MM.1S (cell line): ENCODE measurements at regions not wholly inside any gene's neighbourhood (a gene's known extent, or its start where the extent isn't known, plus 50 kb on each side); places are given as distances from the start of the nearest gene placed in this dataset.
"Not testable (repeated sequence)": the region's sequence is repeated elsewhere in the genome, so short reads cannot be mapped to it uniquely, and the experiment has no call there.

Experiments used
- EZH2 ChIP-seq: fragments of 300-600 bp; sonication (generic); optimal IDR thresholded peaks from 2 replicates; pipeline ENCODE3; 2017; ENCODE audit warnings: low read depth, mild to moderate bottlenecking, antibody characterized with exemption, low read length, mixed read lengths
- EZH2phosphoT487 ChIP-seq: fragments of 300-600 bp; sonication (generic); IDR thresholded peaks from 2 replicates; pipeline ENCODE4 v1.6.1; 2018; ENCODE audit warnings: antibody characterized with exemption, low read length
- TF ChIP-seq, protein P1 (sequence below): fragments of 300-600 bp; sonication (generic); IDR thresholded peaks from 2 replicates; pipeline ENCODE4 v1.5.1; 2016; ENCODE audit warnings: antibody characterized with exemption, low read length, mixed read lengths

DNA sequence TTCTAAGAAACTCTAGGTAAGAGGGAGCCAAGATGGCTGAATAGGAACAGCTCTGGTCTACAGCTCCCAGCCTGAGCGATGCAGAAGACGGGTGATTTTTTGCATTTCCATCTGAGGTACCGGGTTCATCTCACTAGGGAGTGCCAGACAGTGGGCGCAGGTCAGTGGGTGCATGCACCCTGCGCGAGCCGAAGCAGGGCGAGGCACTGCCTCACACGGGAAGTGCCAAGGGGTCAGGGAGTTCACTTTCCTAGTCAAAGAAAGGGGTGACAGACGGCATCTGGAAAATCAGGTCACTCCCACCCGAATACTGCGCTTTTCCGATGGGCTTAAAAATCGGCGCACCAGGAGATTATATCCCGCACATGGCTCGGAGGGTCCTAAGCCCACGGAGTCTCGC lies 1796.7 kb upstream of the PCDH10 start:
- TF ChIP-seq, protein P1, sequence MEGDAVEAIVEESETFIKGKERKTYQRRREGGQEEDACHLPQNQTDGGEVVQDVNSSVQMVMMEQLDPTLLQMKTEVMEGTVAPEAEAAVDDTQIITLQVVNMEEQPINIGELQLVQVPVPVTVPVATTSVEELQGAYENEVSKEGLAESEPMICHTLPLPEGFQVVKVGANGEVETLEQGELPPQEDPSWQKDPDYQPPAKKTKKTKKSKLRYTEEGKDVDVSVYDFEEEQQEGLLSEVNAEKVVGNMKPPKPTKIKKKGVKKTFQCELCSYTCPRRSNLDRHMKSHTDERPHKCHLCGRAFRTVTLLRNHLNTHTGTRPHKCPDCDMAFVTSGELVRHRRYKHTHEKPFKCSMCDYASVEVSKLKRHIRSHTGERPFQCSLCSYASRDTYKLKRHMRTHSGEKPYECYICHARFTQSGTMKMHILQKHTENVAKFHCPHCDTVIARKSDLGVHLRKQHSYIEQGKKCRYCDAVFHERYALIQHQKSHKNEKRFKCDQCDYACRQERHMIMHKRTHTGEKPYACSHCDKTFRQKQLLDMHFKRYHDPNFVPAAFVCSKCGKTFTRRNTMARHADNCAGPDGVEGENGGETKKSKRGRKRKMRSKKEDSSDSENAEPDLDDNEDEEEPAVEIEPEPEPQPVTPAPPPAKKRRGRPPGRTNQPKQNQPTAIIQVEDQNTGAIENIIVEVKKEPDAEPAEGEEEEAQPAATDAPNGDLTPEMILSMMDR: not testable (repeated sequence)
- TF ChIP-seq EZH2, EZH2phosphoT487: not testable (repeated sequence)
